Lower leg skin (tissue), 4 donors: ENCODE measurements at regions not wholly inside any gene's neighbourhood (a gene's known extent, or its start where the extent isn't known, plus 50 kb on each side); places are given as distances from the start of the nearest gene placed in this dataset.
"Not testable (repeated sequence)": the region's sequence is repeated elsewhere in the genome, so short reads cannot be mapped to it uniquely, and the experiment has no call there.

Source experiments
- DNase-seq, 2 donors: peaks; one replicate each; pipeline ENCODE4 v3.0.0-alpha.2; 2019; ENCODE audit warnings: low spot score in 2 of 2
- H3K4me3 ChIP-seq: fragments of 200-600 bp; sonication (generic); 2 replicates; pipeline ENCODE4 v1.5.1; 2017; ENCODE audit warnings: mild to moderate bottlenecking, low read depth; ENCODE audit not compliant: poor library complexity, severe bottlenecking
- CTCF ChIP-seq, 3 donors: fragments of 450-650 bp; IDR thresholded peaks; one replicate each; pipeline ENCODE4 v1.5.1; 2016; ENCODE audit warnings: antibody characterized with exemption in 3 of 3, mild to moderate bottlenecking in 3 of 3, moderate library complexity in 2 of 3
- POLR2A ChIP-seq, 2 donors: fragments of 450-650 bp; IDR thresholded peaks; one replicate each; pipeline ENCODE4 v1.6.1; 2016 to 2017; ENCODE audit warnings: antibody characterized with exemption in 2 of 2, mild to moderate bottlenecking in 1 of 2, moderate library complexity in 1 of 2
- WGBS, 2 donors: methylation state at CpG; one replicate each; pipeline ENCODE4 v1.1.5; 2018; 5-methylcytosine and 5-hydroxymethylcytosine counted together
- intact Hi-C: fragments of 100-400 bp; cut with DNase I; formaldehyde crosslinking; loops from one replicate; pipeline ENCODE4 v1.15.0; 2023; ENCODE audit warnings: low total_unique reads

GRCh38 chr1:221522529-221522940 lies 219.4 kb downstream of the DUSP10 start:
- no peak overlapping the region for H3K4me3 ChIP-seq
- DNase-seq, result no peak
- WGBS, 2 donors, result 77 to 89% methylated on average over 2 of the region's 2 CpGs
- intact Hi-C loops, result no loop called here
- TF ChIP-seq POLR2A (IDR thresholded peaks at IDR 0.05) (no peak), CTCF (IDR thresholded peaks at IDR 0.05) (no peak)

DNA sequence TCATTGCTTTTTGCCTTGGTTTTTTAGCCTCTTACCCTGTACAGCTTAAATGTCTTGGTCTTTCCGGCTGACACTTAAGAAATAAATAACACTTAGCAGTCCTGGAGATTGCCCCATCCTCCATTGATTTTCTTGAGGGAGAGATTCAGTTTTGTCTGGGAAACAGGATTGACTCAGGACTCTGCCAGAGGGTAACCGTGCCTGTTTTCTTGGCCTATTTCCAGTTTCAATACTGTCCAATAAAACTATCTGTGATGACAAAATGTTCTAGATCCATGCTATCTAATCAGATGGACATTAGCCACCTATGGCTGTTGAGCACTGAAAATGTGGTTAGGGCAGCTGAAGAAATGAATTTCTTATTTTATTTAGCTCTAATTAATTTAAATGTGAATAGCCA lies 216.1 kb downstream of the DUSP10 start:
- H3K4me3 ChIP-seq, result no peak overlapping the region
- WGBS, 2 donors, result 54 to 59% methylated on average over 2 of the region's 2 CpGs
- intact Hi-C loops, result no loop called here
- no peak for DNase-seq
- TF ChIP-seq POLR2A (IDR thresholded peaks at IDR 0.05) (no peak), CTCF (IDR thresholded peaks at IDR 0.05) (no peak)

DNA sequence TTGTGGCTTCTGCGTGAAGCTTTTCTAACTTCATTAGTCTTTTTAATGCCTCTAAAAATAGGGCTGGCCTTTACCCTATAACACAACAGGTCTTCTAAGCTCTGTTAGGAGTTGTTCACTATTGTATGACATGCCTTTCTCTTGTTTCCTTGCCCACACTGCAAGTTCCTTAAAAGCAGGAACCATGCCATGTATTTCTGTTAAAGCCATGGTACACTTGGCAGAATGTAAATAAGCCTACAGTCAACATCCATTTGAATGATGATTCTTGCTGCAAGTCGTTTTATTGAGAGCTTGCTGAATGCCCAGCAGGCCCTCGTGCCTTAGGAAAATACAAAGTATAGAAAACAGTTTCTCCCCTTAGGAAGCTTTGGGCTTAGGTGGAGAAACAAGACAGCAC lies 214.6 kb downstream of the DUSP10 start:
- intact Hi-C loops, result no loop called here
- no peak overlapping the region for H3K4me3 ChIP-seq
- 70 to 72% methylated on average over 3 of the region's 3 CpGs for WGBS, 2 donors
- no peak for DNase-seq
- TF ChIP-seq POLR2A (IDR thresholded peaks at IDR 0.05) (no peak), CTCF (IDR thresholded peaks at IDR 0.05) (no peak)

DNA sequence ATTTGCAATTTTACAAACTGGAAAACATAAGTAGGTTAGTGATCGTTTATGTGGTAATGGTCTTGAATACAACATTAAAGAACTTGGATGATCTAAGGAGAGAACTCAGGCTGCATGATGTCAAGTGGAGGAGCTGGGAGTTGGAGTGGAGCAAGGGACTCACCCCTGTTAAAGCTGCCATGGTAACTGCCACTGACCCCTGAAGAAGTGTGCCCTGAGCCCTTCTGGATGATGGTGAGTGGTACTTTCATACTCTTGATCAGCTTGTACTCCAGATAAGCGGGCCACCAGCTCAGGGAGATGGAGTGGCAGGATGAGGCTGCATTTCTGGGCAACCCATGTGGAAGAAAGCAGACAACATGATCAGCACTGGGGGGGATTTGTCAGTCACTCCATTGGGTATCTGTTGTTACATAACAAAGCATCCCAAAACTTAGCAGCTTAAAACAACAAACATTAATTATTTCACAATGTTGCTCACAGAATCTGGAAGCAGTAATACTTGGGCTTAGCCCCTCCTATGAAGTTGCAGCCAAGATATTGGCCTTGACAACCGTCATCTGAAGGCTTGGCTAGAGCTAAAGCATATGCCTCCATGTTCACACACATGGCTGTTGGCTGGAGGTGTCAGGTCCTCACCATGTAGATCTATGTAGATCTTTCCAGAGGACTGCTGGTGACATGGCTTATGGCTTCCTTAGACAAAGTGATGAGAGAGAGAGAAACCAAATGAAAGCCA lies 213.8 kb downstream of the DUSP10 start:
- intact Hi-C loops, result no loop called here
- DNase-seq, result no peak
- TF ChIP-seq CTCF (IDR thresholded peaks at IDR 0.05) (no peak), POLR2A (IDR thresholded peaks at IDR 0.05) (no peak)
- no peak overlapping the region for H3K4me3 ChIP-seq
- whole genome bisulfite sequencing, 2 donors, result 67 to 68% methylated on average over 3 of the region's 3 CpGs

GRCh38 chr1:221530159-221530558 lies 211.7 kb downstream of the DUSP10 start:
- DNase-seq, intact Hi-C loops, H3K4me3 ChIP-seq: not testable (repeated sequence)
- WGBS, 2 donors, result 90 to 95% methylated on average over 1 of the region's 1 CpG

- no peak overlapping the region for H3K4me3 ChIP-seq
- DNase-seq, result no peak
- TF ChIP-seq CTCF (IDR thresholded peaks at IDR 0.05) (no peak), POLR2A (IDR thresholded peaks at IDR 0.05) (no peak)
- intact Hi-C loops, result no loop called here
Measured at GRCh38 chr1:221530791-221531190, 211.1 kb downstream of the DUSP10 start.
